HepG2 (cell line): ENCODE measurements at regions not wholly inside any gene's neighbourhood (a gene's known extent, or its start where the extent isn't known, plus 50 kb on each side); places are given as distances from the start of the nearest gene placed in this dataset.

Source experiments
- ATAC-seq: fragments of 200-7000 bp; cut with Tn5 transposase; 3 replicates; pipeline ENCODE4 v1.9.1; 2020; ENCODE audit warnings: mild to moderate bottlenecking, moderate library complexity
- BruUV-seq: library from RNA; stranded (reverse); fragments of 400-500 nt; replicated peaks from 2 replicates; lab custom pipeline; 2021; lab: Mats Ljungman, UMichigan
- CTCF ChIA-PET: fragments of 300-600 bp; formaldehyde crosslinking; extraction: SDS; loops from one replicate; lab custom pipeline; 2021; ENCODE audit warnings: low total read pairs, inconsistent platforms, low intra/inter-chr PET ratio; lab: Yijun Ruan, JAX
- POLR2A ChIA-PET: fragments of 350-600 bp; sonication (Branson Sonifier 250); formaldehyde crosslinking; loops from one replicate; lab custom pipeline; 2020; ENCODE audit warnings: antibody characterized with exemption, inconsistent platforms; lab: Yijun Ruan, JAX
- DNase-seq: peaks from one replicate; pipeline ENCODE4 v3.0.0-alpha.2; 2015; ENCODE audit warnings: low spot score
- FAIRE-seq: peaks from 3 replicates; lab custom pipeline; 2011; peaks lifted over from hg19 to GRCh38; lab: Jason Lieb, UNC
- H2AFZ ChIP-seq: one replicate; pipeline ENCODE4 v1.6.1; 2011; ENCODE audit warnings: low read length, inconsistent platforms
- H3K27ac ChIP-seq: fragments of 300-600 bp; 3 replicates; pipeline ENCODE4 v1.8.0; 2011; ENCODE audit warnings: mixed run types, mild to moderate bottlenecking, mixed read lengths, low read length, inconsistent platforms; ENCODE audit not compliant: insufficient read depth; ENCODE audit errors: extremely low read length
- H3K27me3 ChIP-seq, 2 experiments: fragments of 200-600 bp in 1 of 2; 2 replicates in 1 of 2; 3 replicates in 1 of 2; pipeline versions ENCODE4 v1.6.0 to v1.8.0; 2011; ENCODE audit warnings: low read length in 2 of 2, mild to moderate bottlenecking in 2 of 2, moderate library complexity in 2 of 2, inconsistent platforms in 1 of 2; ENCODE audit not compliant: insufficient read depth in 2 of 2, control insufficient read depth in 1 of 2
- H3K36me3 ChIP-seq, 2 experiments: fragments of 200-600 bp in 1 of 2; replicated peaks in 1 of 2; 2 replicates in 1 of 2; 3 replicates in 1 of 2; pipeline versions ENCODE4 v1.5.1 to v1.8.0; 2011; ENCODE audit warnings: low read length in 2 of 2, inconsistent platforms in 1 of 2; ENCODE audit not compliant: insufficient read depth in 2 of 2, control insufficient read depth in 1 of 2
- H3K4me1 ChIP-seq: 2 replicates; pipeline ENCODE4 v1.5.1; 2012; ENCODE audit warnings: low read length, inconsistent platforms; ENCODE audit not compliant: insufficient read depth
- H3K4me2 ChIP-seq: 2 replicates; pipeline ENCODE4 v1.6.0; 2011; ENCODE audit warnings: low read depth, low read length, inconsistent platforms
- H3K4me3 ChIP-seq, 3 experiments: fragments of 200-600 bp in 1 of 3; sonication (generic), shearing (Covaris generic) in 1 of 3; replicated peaks in 1 of 3; 2 replicates each; pipeline ENCODE4 v1.5.1; 2011 to 2016; ENCODE audit warnings: low read length in 3 of 3, inconsistent platforms in 2 of 3, low read depth in 2 of 3, mild to moderate bottlenecking in 2 of 3, control low read depth in 1 of 3, mixed read lengths in 1 of 3; ENCODE audit not compliant: insufficient read depth in 1 of 3
- H3K79me2 ChIP-seq: one replicate; pipeline ENCODE4 v1.6.1; 2011; ENCODE audit warnings: low read length, inconsistent platforms; ENCODE audit not compliant: insufficient read depth
- H3K9ac ChIP-seq: 2 replicates; pipeline ENCODE4 v1.6.0; 2011; ENCODE audit warnings: mild to moderate bottlenecking, low read depth, low read length, inconsistent platforms; ENCODE audit not compliant: insufficient read depth
- H3K9me3 ChIP-seq: 2 replicates; pipeline ENCODE4 v1.5.1; 2012; ENCODE audit warnings: mild to moderate bottlenecking, low read length
- H4K20me1 ChIP-seq: 2 replicates; pipeline ENCODE4 v1.6.0; 2011; ENCODE audit warnings: inconsistent platforms, mild to moderate bottlenecking, low read length, moderate library complexity; ENCODE audit not compliant: insufficient read depth
- GFI1 ChIP-seq: sonication (generic); formaldehyde crosslinking; IDR thresholded peaks from 2 replicates; pipeline ENCODE4 v1.5.0; 2020; ENCODE audit warnings: missing genetic modification reagents, mild to moderate bottlenecking, borderline replicate concordance
- HMGXB4 ChIP-seq, 2 experiments: sonication (generic) in 1 of 2; formaldehyde crosslinking in 1 of 2; IDR thresholded peaks; 2 replicates each; pipeline versions ENCODE4 v1.4.0 to v1.6.1; 2018 to 2020; ENCODE audit warnings: missing genetic modification reagents in 2 of 2, borderline replicate concordance in 1 of 2, low read depth in 1 of 2, mild to moderate bottlenecking in 1 of 2, missing biosample characterization in 1 of 2
- NR1H2 ChIP-seq: sonication (generic); formaldehyde crosslinking; IDR thresholded peaks from 2 replicates; pipeline ENCODE4 v1.8.1; 2022; ENCODE audit warnings: low read depth, missing genetic modification reagents, borderline replicate concordance
- PLRG1 ChIP-seq: fragments of 450-650 bp; conservative IDR thresholded peaks from 2 replicates; pipeline ENCODE4 v1.6.1; 2016
- REPIN1 ChIP-seq: sonication (generic); formaldehyde crosslinking; IDR thresholded peaks from 2 replicates; pipeline ENCODE4 v1.8.0; 2022; ENCODE audit warnings: missing genetic modification reagents, low read depth, mild to moderate bottlenecking, borderline replicate concordance
- TEF ChIP-seq: sonication (generic); formaldehyde crosslinking; IDR thresholded peaks from 2 replicates; pipeline ENCODE4 v1.5.0; 2020; ENCODE audit warnings: missing genetic modification reagents
- ZBTB43 ChIP-seq: sonication (generic); formaldehyde crosslinking; conservative IDR thresholded peaks from 2 replicates; pipeline ENCODE4 v1.4.0; 2020; ENCODE audit warnings: missing genetic modification reagents
- ZNF549 ChIP-seq: sonication (generic); formaldehyde crosslinking; IDR thresholded peaks from 2 replicates; pipeline ENCODE4 v1.5.0; 2020; ENCODE audit warnings: missing genetic modification reagents
- ZNF674 ChIP-seq: sonication (generic); formaldehyde crosslinking; IDR thresholded peaks from 2 replicates; pipeline ENCODE4 v1.5.0; 2020; ENCODE audit warnings: low read depth, mild to moderate bottlenecking, missing genetic modification reagents
- ZNF761 ChIP-seq: sonication (generic); formaldehyde crosslinking; conservative IDR thresholded peaks from 2 replicates; pipeline ENCODE4 v1.4.0; 2020; ENCODE audit warnings: mild to moderate bottlenecking, missing genetic modification reagents
- WGBS: methylation state at CpG from one replicate; pipeline ENCODE4 v1.1.6; 2017; ENCODE audit warnings: low lambda C conversion rate; 5-methylcytosine and 5-hydroxymethylcytosine counted together
- in situ Hi-C: cut with HindIII; loops from 2 replicates; pipeline ENCODE4 v1.10.0; 2017; ENCODE audit warnings: low pct_unique_long_range_greater_than_20kb; ENCODE audit not compliant: extremely low pct_ligation_motif_present
- intact Hi-C: fragments of 100-400 bp; cut with micrococcal nuclease; formaldehyde crosslinking; loops from one replicate; pipeline ENCODE4 v1.10.0; 2022; ENCODE audit not compliant: unreplicated experiment

- TF ChIP-seq PLRG1: no peak
- TF ChIP-seq ZBTB43: no peak
These were observed 420.6 kb downstream of the ZNF536 start (continued) for GRCh38 chr19:30792561-30793505.

GRCh38 chr19:30791088-30791487 is 418.9 kb downstream of the ZNF536 start:
- Histone ChIP-seq H2AFZ (no peak overlapping the region), H4K20me1 (no peaks in the 10 kb centered on the region), H3K9ac (no peak overlapping the region), H3K4me3 (no peak overlapping the region), H3K79me2 (no peaks in the 10 kb centered on the region), H3K4me1 (no peaks in the 10 kb centered on the region), H3K4me2 (no peak overlapping the region), H3K27me3 (no peaks in the 10 kb centered on the region), H3K9me3 (peaks cover 11% of the 10 kb centered on the region; the same call in 1 of the 2 replicates), H3K27ac (no peak overlapping the region), H3K36me3 (no peaks in the 10 kb centered on the region)
- no TSS peak for BruUV-seq
- CTCF ChIA-PET: no interaction called here
- 37% methylated on average over 9 of the region's 13 CpGs for WGBS
- TF ChIP-seq ZNF674 (CRISPR knock-in tag): no peak
- TF ChIP-seq HMGXB4 (CRISPR knock-in tag; IDR thresholded peaks at IDR 0.05; ENCODE audit: borderline replicate concordance in 1 of 2, low read depth in 1 of 2): no peak
- TF ChIP-seq GFI1 (CRISPR knock-in tag): no peak
- TF ChIP-seq NR1H2 (CRISPR knock-in tag): no peak
- no peak for TF ChIP-seq TEF (CRISPR knock-in tag)
- TF ChIP-seq ZNF549 (CRISPR knock-in tag): no peak
- no peak for TF ChIP-seq REPIN1 (CRISPR knock-in tag)
- no peak for TF ChIP-seq ZNF761
- intact Hi-C loops (no loop called here), in situ Hi-C loops (no loop called here)
- POLR2A ChIA-PET: no interaction called here
- ATAC-seq (no peak), FAIRE-seq (no peak), DNase-seq (no peak)
